HCT116 (cell line): ENCODE measurements at regions not wholly inside any gene's neighbourhood (a gene's known extent, or its start where the extent isn't known, plus 50 kb on each side); places are given as distances from the start of the nearest gene placed in this dataset.

Experiments
- ATAC-seq: fragments of 200-7000 bp; cut with Tn5 transposase; 2 replicates; pipeline ENCODE4 v1.9.1; 2020; ENCODE audit warnings: mild to moderate bottlenecking, moderate library complexity
- BruUV-seq: library from RNA; stranded (reverse); fragments of 400-500 nt; replicated peaks from 2 replicates; lab custom pipeline; 2021; lab: Mats Ljungman, UMichigan
- CTCF ChIA-PET: fragments of 300-600 bp; sonication (Branson Sonifier 250); formaldehyde crosslinking; loops from one replicate; lab custom pipeline; 2021; ENCODE audit warnings: antibody characterized with exemption; lab: Charles Lee
- POLR2A ChIA-PET: fragments of 300-600, 350-600 bp; sonication (Branson Sonifier 250); formaldehyde crosslinking; loops from one replicate; lab custom pipeline; 2021; ENCODE audit warnings: antibody characterized with exemption; lab: Charles Lee
- RAD21 ChIA-PET, 2 experiments: fragments of 300-600 bp; sonication (Branson Sonifier 250); formaldehyde crosslinking; loops; one replicate each; lab custom pipeline; 2023; ENCODE audit warnings: low total read pairs in 2 of 2; ENCODE audit not compliant: uncharacterized antibody in 2 of 2, unreplicated experiment in 2 of 2, low non-redundant PET in 1 of 2; lab: Charles Lee
- DNase-seq: peaks from one replicate; pipeline ENCODE4 v3.0.0-alpha.2; 2010; ENCODE audit warnings: low read depth, low spot score
- H2AFZ ChIP-seq: fragments of 200-600 bp; shearing (Covaris generic), sonication (generic); 2 replicates; pipeline ENCODE4 v1.6.1; 2017; ENCODE audit warnings: low read depth, mixed run types, mixed read lengths, antibody characterized with exemption, low read length; ENCODE audit not compliant: poor library complexity, severe bottlenecking
- H3K27ac ChIP-seq: 2 replicates; pipeline ENCODE4 v1.5.1; 2012; ENCODE audit warnings: low read depth, low read length
- H3K27me3 ChIP-seq: fragments of 200-600 bp; sonication (generic); 2 replicates; pipeline ENCODE4 v1.6.1; 2016; ENCODE audit warnings: mixed run types, low read length, mixed read lengths; ENCODE audit not compliant: insufficient read depth
- H3K36me3 ChIP-seq, 2 experiments: fragments of 200-500 bp in 1 of 2; fragments of 200-600 bp in 1 of 2; sonication (Bioruptor generic) in 1 of 2; sonication (generic) in 1 of 2; 2 replicates each; pipeline versions ENCODE4 v1.5.1 to v1.6.1; 2014 to 2016; ENCODE audit warnings: low read length in 2 of 2, inconsistent platforms in 1 of 2, mixed read lengths in 1 of 2, mixed run types in 1 of 2; ENCODE audit not compliant: insufficient read depth in 2 of 2, control insufficient read depth in 1 of 2
- H3K4me1 ChIP-seq, 2 experiments: fragments of 200-600 bp in 1 of 2; sonication (generic) in 1 of 2; 2 replicates each; pipeline versions ENCODE4 v1.5.1 to v1.6.1; 2012 to 2017; ENCODE audit warnings: low read length in 2 of 2, inconsistent platforms in 1 of 2, mild to moderate bottlenecking in 1 of 2, mixed read lengths in 1 of 2, mixed run types in 1 of 2, moderate library complexity in 1 of 2; ENCODE audit not compliant: insufficient read depth in 2 of 2, control insufficient read depth in 1 of 2
- H3K4me2 ChIP-seq: fragments of 200-600 bp; sonication (generic); 2 replicates; pipeline ENCODE4 v1.6.1; 2017; ENCODE audit warnings: mixed run types, low read length, mixed read lengths
- H3K4me3 ChIP-seq, 2 experiments: fragments of 200-600 bp in 1 of 2; sonication (generic) in 1 of 2; replicated peaks in 1 of 2; 2 replicates each; pipeline ENCODE4 v1.5.1; 2011 to 2016; ENCODE audit warnings: low read length in 2 of 2, control low read depth in 1 of 2, low read depth in 1 of 2, mild to moderate bottlenecking in 1 of 2, mixed read lengths in 1 of 2, mixed run types in 1 of 2
- H3K79me2 ChIP-seq: fragments of 200-600 bp; sonication (generic); 2 replicates; pipeline ENCODE4 v1.6.1; 2017; ENCODE audit warnings: mild to moderate bottlenecking, mixed run types, low read length, moderate library complexity, mixed read lengths; ENCODE audit not compliant: insufficient read depth
- H3K9ac ChIP-seq: fragments of 200-600 bp; sonication (generic); 2 replicates; pipeline ENCODE4 v1.6.1; 2016; ENCODE audit warnings: low read length, mixed read lengths
- H3K9me2 ChIP-seq: fragments of 200-600 bp; sonication (generic), shearing (Covaris generic); 2 replicates; pipeline ENCODE4 v1.6.1; 2017; ENCODE audit warnings: mixed run types, mild to moderate bottlenecking, moderate library complexity; ENCODE audit not compliant: insufficient read depth
- H3K9me3 ChIP-seq, 2 experiments: fragments of 200-500 bp in 1 of 2; fragments of 200-600 bp in 1 of 2; sonication (Bioruptor generic) in 1 of 2; sonication (generic) in 1 of 2; 2 replicates each; pipeline ENCODE4 v1.6.1; 2014 to 2017; ENCODE audit warnings: low read length in 2 of 2, mixed read lengths in 2 of 2, inconsistent platforms in 1 of 2, low read depth in 1 of 2, mild to moderate bottlenecking in 1 of 2, mixed run types in 1 of 2, moderate library complexity in 1 of 2; ENCODE audit not compliant: control insufficient read depth in 1 of 2, insufficient read depth in 1 of 2
- H4K20me1 ChIP-seq: fragments of 200-600 bp; sonication (generic), shearing (Covaris generic); 2 replicates; pipeline ENCODE4 v1.6.1; 2017; ENCODE audit warnings: mixed run types, mild to moderate bottlenecking, moderate library complexity; ENCODE audit not compliant: insufficient read depth
- CBX3 ChIP-seq: IDR thresholded peaks from 2 replicates; pipeline ENCODE4 v1.6.1; 2012; ENCODE audit warnings: low read depth
- CEBPB ChIP-seq: IDR thresholded peaks from 2 replicates; pipeline ENCODE4 v1.6.1; 2012; ENCODE audit warnings: low read depth
- EGR1 ChIP-seq: IDR thresholded peaks from 2 replicates; pipeline ENCODE4 v1.6.1; 2012; ENCODE audit warnings: low read depth
- ELF1 ChIP-seq: IDR thresholded peaks from 2 replicates; pipeline ENCODE4 v1.6.1; 2012; ENCODE audit warnings: low read depth, borderline replicate concordance
- EZH2 ChIP-seq: fragments of 200-600 bp; sonication (generic); IDR thresholded peaks from 2 replicates; pipeline ENCODE4 v1.6.1; 2017; ENCODE audit warnings: antibody characterized with exemption, mixed run types
- JUND ChIP-seq: IDR thresholded peaks from 2 replicates; pipeline ENCODE4 v1.6.1; 2012
- POLR2AphosphoS5 ChIP-seq: IDR thresholded peaks from 2 replicates; pipeline ENCODE4 v1.6.1; 2011; ENCODE audit warnings: mild to moderate bottlenecking, low read depth, low read length, moderate library complexity
- YY1 ChIP-seq: IDR thresholded peaks from 2 replicates; pipeline ENCODE4 v1.6.1; 2011; ENCODE audit warnings: low read length, low read depth, moderate library complexity, mild to moderate bottlenecking; ENCODE audit not compliant: insufficient replicate concordance; ENCODE audit errors: extremely low read depth
- ZFX ChIP-seq: fragments of 450-650 bp; IDR thresholded peaks from 2 replicates; pipeline ENCODE4 v1.6.1; 2017
- ZNF274 ChIP-seq: fragments of 200-500 bp; sonication (Bioruptor generic); IDR thresholded peaks from 2 replicates; pipeline ENCODE4 v1.6.1; 2014; ENCODE audit warnings: mild to moderate bottlenecking, low read depth, low read length, inconsistent platforms
- intact Hi-C: fragments of 100-400 bp; cut with micrococcal nuclease; formaldehyde crosslinking; loops from 2 replicates; pipeline ENCODE4 v1.10.0; 2022
- TF ChIP-seq, protein P1 (sequence below): IDR thresholded peaks from 2 replicates; pipeline ENCODE4 v1.6.1; 2012; ENCODE audit warnings: low read depth
- TF ChIP-seq, protein P2 (sequence below): IDR thresholded peaks from 2 replicates; pipeline ENCODE4 v1.6.1; 2012
- TF ChIP-seq, protein P3 (sequence below): IDR thresholded peaks from 2 replicates; pipeline ENCODE4 v1.6.1; 2012

DNA sequence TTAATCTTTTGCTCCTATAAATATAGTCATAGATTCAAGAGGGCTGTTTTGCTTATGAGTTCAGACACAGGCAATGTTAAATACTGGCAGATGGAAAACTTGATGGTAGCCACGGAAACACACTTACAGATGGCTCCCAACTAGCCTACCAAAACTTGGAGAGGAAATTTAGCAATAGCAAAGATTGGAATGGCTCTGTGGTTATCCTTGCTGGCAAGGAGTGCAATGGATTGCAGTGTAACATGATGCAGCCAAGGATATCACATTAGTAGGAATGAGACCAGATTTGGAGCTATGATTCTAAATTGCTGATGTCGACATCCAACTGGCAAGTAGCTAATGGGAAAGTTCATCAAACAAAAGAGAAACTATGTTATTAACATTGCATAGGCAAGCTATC, 791.0 kb upstream of the DIAPH2 start (continued):
- TF ChIP-seq, protein P1, sequence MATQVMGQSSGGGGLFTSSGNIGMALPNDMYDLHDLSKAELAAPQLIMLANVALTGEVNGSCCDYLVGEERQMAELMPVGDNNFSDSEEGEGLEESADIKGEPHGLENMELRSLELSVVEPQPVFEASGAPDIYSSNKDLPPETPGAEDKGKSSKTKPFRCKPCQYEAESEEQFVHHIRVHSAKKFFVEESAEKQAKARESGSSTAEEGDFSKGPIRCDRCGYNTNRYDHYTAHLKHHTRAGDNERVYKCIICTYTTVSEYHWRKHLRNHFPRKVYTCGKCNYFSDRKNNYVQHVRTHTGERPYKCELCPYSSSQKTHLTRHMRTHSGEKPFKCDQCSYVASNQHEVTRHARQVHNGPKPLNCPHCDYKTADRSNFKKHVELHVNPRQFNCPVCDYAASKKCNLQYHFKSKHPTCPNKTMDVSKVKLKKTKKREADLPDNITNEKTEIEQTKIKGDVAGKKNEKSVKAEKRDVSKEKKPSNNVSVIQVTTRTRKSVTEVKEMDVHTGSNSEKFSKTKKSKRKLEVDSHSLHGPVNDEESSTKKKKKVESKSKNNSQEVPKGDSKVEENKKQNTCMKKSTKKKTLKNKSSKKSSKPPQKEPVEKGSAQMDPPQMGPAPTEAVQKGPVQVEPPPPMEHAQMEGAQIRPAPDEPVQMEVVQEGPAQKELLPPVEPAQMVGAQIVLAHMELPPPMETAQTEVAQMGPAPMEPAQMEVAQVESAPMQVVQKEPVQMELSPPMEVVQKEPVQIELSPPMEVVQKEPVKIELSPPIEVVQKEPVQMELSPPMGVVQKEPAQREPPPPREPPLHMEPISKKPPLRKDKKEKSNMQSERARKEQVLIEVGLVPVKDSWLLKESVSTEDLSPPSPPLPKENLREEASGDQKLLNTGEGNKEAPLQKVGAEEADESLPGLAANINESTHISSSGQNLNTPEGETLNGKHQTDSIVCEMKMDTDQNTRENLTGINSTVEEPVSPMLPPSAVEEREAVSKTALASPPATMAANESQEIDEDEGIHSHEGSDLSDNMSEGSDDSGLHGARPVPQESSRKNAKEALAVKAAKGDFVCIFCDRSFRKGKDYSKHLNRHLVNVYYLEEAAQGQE = no peak
- no peak for TF ChIP-seq ZNF274
- TF ChIP-seq ELF1 = no peak
- TF ChIP-seq ZFX = no peak
- no peak for TF ChIP-seq JUND
- no peak for TF ChIP-seq EZH2
- TF ChIP-seq YY1 = no peak

DNA sequence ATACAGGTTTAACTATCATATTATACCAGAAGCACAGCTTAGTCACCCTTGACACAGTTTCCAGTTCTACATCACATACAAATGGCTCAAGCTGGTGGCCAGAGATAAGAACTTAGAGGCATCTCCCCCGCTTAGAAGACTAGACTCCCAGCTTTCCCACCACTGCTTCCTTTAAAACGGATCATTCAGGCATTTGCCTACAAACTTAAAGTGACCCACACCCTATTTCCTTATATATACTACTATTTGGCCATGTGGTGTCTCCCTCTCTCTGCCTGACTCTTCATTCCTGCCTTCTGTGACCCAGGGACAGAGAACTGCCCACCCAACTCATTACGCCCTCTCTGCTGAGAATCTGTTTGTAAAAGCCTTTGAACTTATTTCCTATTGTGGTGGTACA, 781.2 kb upstream of the DIAPH2 start:
- intact Hi-C loops = no loop called here
- Histone ChIP-seq H3K4me2 (no peak overlapping the region), H3K4me1 (no peaks in the 10 kb centered on the region), H3K9me3 (no peaks in the 10 kb centered on the region), H4K20me1 (no peaks in the 10 kb centered on the region), H3K36me3 (no peaks in the 10 kb centered on the region), H2AFZ (no peak overlapping the region), H3K79me2 (no peaks in the 10 kb centered on the region), H3K27me3 (no peaks in the 10 kb centered on the region), H3K9ac (no peak overlapping the region), H3K4me3 (no peak overlapping the region), H3K9me2 (no peaks in the 10 kb centered on the region), H3K27ac (no peak overlapping the region)
- CTCF ChIA-PET = no interaction called here
- RAD21 ChIA-PET = no interaction called here
- POLR2A ChIA-PET = no interaction called here
- no peak for TF ChIP-seq EZH2
- TF ChIP-seq, protein P2, sequence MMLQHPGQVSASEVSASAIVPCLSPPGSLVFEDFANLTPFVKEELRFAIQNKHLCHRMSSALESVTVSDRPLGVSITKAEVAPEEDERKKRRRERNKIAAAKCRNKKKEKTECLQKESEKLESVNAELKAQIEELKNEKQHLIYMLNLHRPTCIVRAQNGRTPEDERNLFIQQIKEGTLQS = no peak
- TF ChIP-seq CEBPB = no peak
- TF ChIP-seq ELF1 = no peak
- no peak for TF ChIP-seq CBX3
- TF ChIP-seq POLR2AphosphoS5 = no peak
- TF ChIP-seq EGR1 = no peak
- TF ChIP-seq ZNF274 = no peak
- TF ChIP-seq, protein P3, sequence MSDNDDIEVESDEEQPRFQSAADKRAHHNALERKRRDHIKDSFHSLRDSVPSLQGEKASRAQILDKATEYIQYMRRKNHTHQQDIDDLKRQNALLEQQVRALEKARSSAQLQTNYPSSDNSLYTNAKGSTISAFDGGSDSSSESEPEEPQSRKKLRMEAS = no peak
- no peak for DNase-seq
- no TSS peak for BruUV-seq
- no peak for ATAC-seq
